GM12872 (cell line): ENCODE measurements at regions not wholly inside any gene's neighbourhood (a gene's known extent, or its start where the extent isn't known, plus 50 kb on each side); places are given as distances from the start of the nearest gene placed in this dataset.

Source experiments
- TF ChIP-seq, protein P1 (sequence below): IDR thresholded peaks from 3 replicates; pipeline ENCODE4 v1.5.1; 2011; ENCODE audit warnings: low read depth, mild to moderate bottlenecking, low read length, moderate library complexity; ENCODE audit not compliant: insufficient read depth

DNA sequence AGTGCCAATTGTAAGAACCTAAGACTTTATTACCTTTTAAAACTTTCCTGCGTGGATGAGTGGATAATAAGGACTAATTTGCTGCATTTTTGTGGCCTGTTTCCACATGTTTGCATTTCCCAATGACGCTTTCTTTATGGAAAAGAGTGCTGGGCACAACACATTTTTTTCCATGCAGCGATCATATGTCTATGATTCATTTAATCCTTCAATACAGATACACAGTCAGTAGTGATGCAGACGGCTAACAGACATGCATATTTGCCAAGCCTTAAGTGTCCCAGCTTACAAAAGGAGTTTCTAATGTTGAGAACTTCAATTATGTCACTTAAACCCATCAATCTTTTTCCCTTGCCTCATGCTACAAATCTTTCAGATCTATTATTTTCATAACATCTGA, 239.8 kb upstream of the PREP start:
- TF ChIP-seq, protein P1, sequence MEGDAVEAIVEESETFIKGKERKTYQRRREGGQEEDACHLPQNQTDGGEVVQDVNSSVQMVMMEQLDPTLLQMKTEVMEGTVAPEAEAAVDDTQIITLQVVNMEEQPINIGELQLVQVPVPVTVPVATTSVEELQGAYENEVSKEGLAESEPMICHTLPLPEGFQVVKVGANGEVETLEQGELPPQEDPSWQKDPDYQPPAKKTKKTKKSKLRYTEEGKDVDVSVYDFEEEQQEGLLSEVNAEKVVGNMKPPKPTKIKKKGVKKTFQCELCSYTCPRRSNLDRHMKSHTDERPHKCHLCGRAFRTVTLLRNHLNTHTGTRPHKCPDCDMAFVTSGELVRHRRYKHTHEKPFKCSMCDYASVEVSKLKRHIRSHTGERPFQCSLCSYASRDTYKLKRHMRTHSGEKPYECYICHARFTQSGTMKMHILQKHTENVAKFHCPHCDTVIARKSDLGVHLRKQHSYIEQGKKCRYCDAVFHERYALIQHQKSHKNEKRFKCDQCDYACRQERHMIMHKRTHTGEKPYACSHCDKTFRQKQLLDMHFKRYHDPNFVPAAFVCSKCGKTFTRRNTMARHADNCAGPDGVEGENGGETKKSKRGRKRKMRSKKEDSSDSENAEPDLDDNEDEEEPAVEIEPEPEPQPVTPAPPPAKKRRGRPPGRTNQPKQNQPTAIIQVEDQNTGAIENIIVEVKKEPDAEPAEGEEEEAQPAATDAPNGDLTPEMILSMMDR, result no peak

DNA sequence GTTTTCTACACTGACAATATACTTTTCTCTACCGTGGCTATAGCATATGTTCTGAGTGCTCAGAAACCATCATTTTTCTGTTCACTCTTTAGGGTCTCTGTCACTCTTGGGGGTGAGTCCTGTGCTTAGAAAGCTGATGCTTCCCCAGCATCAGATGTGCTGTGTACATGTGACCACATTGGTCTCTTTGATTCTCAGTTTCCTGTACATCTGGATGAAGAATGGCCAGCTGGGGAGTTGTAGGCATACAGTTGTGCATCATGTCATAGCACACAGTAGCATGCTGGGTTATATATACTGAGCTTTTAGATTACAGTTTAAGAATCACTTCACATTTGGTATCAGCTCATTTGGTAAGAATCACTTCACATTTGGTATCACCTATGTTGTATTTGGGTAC, 238.6 kb upstream of the PREP start:
- TF ChIP-seq, protein P1, result no peak

DNA sequence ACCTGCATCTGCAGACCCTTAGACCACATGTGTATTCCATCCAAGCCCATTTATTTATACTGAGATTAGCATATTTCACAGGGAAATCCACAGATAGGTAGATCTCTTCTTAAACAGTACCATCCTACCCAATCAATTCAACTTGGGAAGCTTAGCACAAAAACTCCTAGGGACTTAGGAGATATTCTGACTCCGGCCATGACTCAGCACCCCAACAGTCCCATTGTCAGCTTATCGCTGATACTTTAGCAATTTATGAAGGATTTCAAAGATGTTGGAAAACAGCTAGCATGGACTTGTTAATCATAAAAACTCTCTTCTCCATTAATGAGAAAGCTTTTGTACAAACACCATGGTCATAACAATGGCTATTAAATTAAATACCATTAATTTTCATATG, 236.2 kb upstream of the PREP start:
- TF ChIP-seq, protein P1, result no peak

DNA sequence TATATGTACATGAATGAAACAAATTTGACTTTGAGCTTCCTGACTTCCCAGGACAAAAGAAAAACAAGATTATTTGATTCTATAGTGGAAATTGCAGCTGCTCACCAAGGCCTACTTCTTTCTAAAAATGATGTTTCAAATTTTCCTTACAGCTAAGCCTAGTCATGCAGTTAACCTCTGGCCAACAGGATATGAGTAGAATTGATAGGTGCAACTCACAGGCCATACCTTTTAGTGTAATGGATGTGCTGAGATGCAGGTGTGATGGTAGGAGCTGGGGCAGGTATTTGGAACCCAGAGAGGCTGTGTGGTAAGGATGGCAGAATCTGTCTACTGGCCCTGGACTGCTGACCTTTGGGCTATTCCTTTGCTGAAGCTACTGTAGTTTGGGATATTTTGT, 230.9 kb upstream of the PREP start:
- TF ChIP-seq, protein P1, result no peak

DNA sequence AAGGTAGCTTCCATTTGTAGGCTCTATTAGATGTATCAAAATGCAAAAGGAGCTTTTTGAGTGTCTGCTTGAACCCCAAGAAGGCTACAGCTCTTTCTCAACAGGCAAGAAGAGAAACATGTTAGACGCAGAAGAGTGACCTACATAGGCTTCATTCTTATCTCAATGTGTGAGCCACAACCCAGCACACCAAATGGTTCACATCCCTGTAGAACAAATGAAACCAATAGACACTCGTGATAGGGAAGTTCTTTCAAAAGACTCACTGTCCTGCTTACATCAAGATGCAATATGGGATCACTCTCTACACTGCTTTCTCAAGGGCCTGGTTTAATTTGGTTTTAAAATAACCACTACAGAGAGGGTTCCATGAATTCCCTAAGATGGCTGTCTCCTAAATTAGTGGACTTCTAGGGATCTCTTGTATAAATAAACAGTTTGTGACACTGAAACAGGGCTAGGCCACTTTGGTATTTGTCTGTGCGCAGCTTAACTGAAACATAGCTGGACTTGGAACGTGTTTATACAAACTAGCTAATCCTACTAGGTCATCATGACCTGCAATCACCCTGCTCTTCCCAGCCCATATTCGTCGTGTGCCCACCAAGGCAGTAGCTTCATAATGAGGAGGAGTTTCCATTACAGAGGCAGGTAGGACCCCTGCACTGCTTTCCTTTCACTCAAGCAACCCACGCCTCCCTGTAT, 225.4 kb upstream of the PREP start:
- TF ChIP-seq, protein P1, result no peak

DNA sequence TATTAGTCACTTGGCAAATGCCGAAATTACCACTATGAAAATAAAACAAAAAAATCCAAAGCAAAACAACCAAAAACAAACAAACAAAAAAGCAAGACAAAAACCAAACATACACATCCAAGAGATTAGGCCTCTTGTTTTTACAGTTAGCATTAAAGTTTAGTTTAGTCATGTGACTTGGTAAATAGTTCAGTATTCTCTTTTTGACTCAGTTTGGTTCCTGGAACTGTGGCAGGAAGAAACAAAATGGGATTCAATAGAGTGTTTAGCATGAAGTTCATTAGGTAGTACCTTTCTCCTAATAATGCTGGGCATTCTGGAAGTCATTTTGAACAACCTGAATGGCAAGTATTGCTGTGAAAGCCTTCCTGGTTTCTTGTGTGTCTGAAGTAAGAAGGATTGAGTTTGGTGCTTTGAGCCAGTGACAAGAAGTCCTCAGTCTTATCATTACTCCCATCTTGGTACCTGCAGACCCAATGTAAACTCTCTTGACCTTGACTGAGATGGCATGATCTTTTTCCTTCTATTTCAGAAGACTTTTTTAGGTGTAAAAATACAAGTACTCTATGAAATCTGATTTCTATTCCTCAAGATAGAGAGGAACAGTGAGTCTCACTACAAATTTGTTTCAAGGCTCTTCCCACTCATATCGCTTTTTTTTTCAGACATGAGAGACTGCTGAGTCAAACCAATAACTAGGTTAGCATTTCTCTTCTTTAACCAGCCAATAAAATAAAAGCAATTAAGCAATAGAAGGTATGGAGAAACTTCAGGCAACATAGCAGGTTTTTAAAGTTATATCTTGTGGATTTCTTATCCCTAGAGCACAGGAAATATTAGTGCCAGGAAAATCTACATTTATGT, 223.6 kb upstream of the PREP start:
- TF ChIP-seq, protein P1, result no peak

DNA sequence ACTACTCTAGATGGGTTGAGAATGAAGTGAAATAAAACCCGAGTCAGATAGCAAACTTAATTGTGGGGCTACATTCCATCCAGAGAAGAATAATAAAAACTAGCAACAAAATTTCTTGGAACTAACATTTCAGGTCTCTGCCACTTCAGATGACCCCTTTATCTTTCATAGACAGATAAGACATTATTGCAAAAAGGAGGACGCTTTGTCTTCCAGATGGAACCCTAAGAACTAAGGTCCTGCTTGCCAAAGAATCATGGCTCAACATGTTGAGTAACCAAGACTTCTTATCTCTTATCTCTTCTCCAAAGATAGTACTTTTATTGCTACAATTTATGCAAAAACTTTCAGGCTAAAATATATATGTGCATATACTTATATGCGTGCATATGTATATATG, 221.1 kb upstream of the PREP start:
- TF ChIP-seq, protein P1, result no peak
